Stimulated activated CD4-positive, alpha-beta T cell treated with anti-CD3 and anti-CD28 coated beads, Interleukin-4, amount 100 ng/mL, for 4 hours (primary cell): ENCODE measurements at regions not wholly inside any gene's neighbourhood (a gene's known extent, or its start where the extent isn't known, plus 50 kb on each side); places are given as distances from the start of the nearest gene placed in this dataset.
"Not testable (repeated sequence)": the region's sequence is repeated elsewhere in the genome, so short reads cannot be mapped to it uniquely, and the experiment has no call there.

Experiments
- DNase-seq, 2 experiments: peaks; one replicate each; pipeline ENCODE4 v3.0.0-alpha.2; 2020

DNA sequence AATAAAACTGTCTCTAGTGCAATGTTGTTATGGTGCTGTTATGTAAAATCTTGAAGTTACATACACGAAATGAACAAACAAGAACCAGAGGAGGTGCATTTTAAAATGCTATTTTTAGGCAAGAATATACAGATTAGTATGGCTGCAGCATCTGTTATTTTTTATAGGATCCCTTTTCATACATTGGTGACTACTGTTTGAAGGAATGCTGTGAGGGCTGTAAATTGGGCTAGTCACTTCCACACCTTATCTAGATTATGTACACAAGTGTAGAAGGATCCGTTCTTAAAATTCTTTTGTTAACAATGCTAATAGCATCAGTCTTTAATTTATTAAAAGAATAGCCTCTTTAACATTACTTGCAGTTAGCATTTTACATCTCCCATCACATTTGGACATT is 284.3 kb upstream of the MDGA2 start:
- no peak for DNase-seq

GRCh38 chr14:47949006-47949405 is 273.6 kb upstream of the MDGA2 start:
- no peak for DNase-seq

DNA sequence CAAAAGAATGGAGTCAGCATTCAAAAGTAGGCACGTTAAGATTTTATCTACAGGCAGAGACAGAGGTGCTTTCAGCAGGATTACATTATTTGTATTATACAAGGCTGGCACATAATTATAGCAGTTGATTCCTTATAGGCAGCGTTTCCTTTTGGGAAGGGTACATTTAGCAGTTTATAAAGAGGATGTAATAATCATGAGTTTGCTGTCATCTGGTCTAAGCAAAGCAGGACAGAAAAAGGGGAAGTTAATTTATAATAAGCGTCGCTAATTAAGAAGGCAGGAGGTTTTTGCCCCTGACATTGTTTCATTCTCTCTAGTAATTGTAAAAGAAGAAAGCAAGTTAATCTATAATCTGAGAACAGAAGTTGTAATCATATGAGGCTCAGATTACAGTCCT is 259.9 kb upstream of the MDGA2 start:
- no peak for DNase-seq

DNA sequence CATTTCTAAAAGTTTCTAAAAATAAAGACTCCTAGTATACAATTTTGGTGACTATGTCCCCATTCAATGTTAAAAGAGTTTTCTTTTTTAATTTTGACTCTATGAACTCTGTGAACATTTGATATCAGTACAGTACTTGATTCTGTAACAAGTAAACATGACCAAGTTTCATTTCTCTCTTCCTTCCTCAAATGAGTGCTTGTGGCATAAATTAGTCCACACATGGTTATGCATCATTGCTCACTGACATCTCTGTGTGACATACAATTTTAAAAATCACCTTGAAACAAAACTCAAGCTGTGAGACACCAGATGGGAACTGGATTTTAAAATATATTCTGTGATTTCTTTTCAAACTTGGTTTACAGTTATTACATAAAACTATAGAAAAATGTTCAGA is 253.9 kb upstream of the MDGA2 start:
- DNase-seq = no peak

DNA sequence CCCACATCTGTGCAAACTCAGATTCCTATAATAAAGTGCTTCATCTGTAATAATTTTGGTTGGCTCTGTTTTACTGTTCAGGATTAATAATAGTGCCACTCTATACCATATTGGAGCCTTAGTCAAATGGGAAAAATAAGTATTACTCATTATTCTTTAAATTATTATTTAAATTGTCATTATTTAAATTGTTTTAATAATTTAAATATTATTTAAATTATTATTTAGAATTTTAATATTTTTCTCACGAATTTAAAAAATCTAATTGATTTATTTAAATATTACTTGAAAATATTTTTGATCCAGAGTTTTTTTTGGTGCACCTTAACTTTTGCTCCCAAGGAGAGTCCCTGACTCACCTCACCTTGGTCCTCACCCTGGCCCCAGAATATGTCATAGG is 245.7 kb upstream of the MDGA2 start:
- no peak for DNase-seq

DNA sequence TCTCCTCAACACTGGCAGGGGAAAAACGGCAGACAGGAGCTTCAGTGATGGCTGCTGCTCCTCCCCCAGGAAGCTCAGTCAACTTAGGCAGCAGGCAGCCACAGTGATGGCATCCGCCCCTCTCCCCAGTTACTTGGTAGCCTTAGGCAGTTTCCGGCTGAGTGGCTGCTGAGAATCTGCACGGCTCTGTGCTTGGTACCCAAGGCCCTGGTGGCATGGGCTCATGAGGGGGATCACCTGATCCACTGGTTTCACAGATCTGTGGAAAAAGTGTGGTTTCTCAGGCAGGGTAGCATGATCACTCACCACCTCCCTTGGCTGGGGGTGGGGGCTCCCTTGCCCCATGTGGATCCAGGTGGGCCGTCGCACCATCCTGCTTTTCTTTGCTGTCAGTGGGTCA is 244.6 kb upstream of the MDGA2 start:
- DNase-seq = no peak

- no peak for DNase-seq
These were observed 244.0 kb upstream of the MDGA2 start for GRCh38 chr14:47919334-47919846.

DNA sequence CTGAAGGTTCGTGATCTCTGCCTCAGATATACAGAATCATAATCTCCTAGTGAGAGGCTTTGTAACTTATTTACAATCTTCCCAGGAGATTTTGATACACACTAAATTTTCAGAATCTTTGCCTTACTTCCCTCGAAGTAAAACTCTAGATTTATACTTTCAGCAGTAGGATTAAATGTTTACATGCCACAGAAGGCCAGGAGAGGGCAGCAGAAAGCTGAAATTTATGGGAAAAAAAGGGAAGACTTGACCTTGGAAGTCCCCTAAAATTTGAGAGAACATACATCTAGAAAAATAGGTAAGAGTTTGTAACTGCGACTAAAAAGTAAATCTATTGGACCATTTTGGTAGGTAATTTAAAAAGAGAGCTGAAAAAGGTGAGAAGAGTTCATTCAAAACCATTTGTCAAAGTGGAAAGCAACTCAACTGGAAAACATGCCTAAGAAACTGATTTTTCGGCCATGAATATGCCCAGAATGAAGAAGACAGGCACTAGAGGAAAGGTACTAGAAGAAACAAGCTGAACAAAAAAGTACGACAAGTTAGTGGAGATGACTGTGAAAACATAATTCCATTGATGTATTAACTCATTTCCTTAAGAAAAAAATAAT is 242.0 kb upstream of the MDGA2 start:
- no peak for DNase-seq

DNA sequence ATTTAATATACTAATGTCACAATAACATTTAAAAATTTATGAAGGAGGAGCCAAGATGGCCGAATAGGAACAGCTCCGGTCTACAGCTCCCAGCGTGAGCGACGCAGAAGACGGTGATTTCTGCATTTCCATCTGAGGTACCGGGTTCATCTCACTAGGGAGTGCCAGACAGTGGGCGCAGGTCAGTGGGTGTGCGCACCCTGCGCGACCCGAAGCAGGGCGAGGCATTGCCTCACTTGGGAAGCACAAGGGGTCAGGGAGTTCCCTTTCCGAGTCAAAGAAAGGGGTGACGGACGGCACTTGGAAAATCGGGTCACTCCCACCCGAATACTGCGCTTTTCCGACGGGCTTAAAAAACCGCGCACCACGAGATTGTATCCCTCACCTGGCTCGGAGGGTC is 225.7 kb upstream of the MDGA2 start:
- not testable (repeated sequence) for DNase-seq

DNA sequence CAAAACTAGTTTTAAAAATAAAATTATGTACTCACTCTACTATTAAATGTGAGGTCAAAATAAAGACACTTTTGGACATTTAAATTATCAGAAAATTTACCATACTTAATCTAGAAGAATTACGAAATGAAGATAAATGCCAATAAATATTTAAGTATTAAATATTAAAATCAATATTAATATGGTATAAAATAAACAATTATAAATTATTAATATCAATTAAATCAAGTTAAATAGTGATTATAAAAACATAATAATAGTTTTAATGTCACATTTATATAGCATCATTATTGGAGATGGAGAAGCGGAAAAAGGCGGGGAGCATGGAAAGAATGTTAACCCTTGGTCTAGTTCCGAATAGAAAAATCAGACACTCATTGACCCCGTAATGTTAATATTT is 224.3 kb upstream of the MDGA2 start:
- DNase-seq = no peak

GRCh38 chr14:47874350-47874749 is 198.9 kb upstream of the MDGA2 start:
- DNase-seq = no peak

- DNase-seq = no peak
These were observed 197.2 kb upstream of the MDGA2 start for GRCh38 chr14:47872588-47872987.

- no peak for DNase-seq
These were observed 188.0 kb upstream of the MDGA2 start for GRCh38 chr14:47863441-47863840.

DNA sequence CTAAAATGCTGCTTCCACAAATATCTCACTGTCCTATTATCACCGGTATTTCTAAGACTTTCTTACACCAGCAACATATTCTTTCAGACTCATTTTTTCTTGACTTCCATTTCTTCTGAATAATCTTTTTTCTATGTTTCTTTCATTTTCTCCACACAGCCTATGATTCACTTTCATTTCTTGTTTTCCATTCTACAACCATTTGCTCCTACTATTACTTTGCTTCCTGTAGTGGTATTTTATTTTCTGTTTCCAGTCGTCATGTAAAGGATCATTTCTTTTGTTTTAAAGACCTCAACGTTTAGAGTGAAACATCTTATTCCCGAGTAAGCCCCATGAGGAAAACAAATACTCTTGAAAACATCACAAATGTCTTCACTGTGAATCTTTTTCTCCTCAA is 182.2 kb upstream of the MDGA2 start:
- DNase-seq = no peak

- DNase-seq = no peak
These were observed 176.9 kb upstream of the MDGA2 start for GRCh38 chr14:47852278-47852677.

DNA sequence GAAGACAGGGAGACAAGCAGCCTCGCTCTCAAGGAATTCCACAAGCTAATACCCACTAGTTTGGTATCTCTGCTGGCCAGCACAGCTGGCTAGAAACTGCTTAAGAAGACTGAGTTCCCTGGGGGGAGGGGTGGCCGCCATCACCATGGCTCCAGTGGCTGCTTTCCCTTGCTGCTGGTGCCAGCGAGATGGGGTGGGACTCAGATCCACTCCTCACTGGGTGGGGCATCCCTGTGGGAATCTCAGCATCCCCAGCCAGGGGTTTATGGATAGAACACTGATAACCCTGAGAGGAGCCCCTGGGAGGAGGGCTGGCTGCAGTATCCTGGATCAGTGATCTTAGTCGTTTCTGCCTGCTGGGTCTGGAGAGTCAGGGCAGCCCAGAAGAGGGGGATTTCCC is 170.6 kb upstream of the MDGA2 start:
- DNase-seq = no peak

DNA sequence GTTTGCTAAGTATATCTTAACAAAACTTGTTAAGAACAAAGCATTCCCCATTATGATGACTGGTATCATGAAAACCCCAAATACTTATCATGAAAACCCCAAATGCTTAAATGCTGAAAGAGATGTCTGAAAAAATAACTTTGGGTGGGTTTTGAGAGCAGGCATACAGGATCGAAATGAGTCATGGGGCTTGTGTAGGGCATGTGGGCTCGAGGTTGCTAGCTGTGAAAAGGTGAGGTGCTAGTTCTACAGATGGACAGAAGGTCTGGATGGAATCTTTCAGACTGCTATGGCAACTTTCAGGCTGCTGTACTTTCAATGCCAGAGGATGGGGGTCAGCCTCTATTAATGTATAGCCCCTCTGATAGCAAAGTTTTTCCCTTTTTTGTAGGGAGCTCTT is 167.8 kb upstream of the MDGA2 start:
- no peak for DNase-seq

- DNase-seq = no peak
These were observed 157.6 kb upstream of the MDGA2 start for GRCh38 chr14:47833011-47833410.

DNA sequence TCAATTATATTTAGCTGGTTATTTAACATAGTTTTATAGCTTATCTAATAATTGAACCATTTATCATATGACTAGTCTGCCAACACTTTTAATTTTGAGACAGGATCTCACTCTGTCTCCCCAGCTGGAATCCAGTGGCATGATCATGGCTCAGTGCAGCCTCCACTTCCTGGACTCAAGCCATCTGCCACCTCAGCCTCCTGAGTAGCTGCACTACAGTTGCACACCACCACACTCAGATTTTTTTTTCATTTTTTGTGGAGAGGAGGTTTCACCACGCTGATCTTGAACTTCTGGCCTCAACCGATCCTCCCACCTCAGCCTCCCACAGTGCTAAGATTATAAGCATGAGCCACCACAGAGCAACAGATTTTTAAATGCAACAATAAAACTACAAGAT is 151.4 kb upstream of the MDGA2 start:
- no peak for DNase-seq

- DNase-seq = no peak
These were observed 146.9 kb upstream of the MDGA2 start for GRCh38 chr14:47822326-47822725.

DNA sequence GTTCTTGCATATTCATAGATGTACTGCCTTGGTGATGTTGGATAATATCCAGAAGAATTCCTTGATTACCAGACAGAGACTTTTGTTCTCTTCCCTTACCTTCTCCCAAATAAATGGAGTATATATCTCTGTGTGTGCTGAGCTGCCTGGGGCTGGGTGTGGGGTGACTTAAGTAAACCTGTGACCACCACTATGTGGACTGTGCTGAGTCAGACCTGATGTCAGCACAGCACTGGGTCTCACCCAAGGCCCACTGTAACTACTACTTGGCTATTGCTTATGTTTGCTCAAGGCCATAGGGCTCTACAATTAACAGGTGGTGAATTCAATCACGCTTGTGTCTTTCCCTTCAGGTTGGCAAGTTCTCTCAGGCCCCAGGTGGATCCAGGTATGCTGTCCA is 145.7 kb upstream of the MDGA2 start:
- DNase-seq = no peak

DNA sequence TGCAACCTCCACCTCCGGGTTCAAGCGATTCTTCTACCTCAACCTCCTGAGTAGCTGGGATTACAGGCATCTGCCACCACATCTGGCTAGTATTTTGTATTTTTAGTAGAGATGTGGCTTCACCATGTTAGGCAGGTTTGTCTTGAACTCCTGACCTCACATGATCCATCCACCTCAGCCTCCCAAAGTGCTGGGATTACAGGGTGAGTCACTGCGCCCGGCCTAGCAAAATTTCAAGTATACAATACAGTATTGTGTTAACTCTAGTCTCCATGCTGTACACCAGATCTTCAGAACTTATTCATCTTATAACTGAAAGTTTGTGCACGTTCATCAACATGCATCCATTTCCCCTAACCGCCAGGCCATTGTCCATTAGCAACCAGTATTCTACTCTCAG is 115.1 kb upstream of the MDGA2 start:
- no peak for DNase-seq

DNA sequence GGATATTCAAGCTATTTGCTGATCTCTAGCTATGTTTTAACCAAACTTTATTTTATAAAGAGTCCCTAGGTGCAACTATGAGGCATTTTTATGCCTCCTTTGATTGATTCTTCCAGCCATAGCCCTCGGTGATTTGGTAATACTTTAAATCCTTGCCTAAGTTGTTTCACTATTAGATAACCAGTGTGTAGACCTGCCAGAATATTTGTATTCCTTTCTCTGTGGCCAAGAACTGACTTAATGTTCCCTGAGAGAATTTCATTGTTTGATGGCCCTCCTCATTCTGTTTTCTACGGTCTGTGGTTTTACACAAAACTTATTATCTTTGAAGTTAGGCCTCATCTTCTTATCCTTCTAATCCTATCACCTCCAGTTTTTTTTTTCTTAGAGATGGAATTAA is 109.7 kb upstream of the MDGA2 start:
- DNase-seq = no peak

GRCh38 chr14:47778631-47779030 is 103.2 kb upstream of the MDGA2 start:
- DNase-seq = no peak

DNA sequence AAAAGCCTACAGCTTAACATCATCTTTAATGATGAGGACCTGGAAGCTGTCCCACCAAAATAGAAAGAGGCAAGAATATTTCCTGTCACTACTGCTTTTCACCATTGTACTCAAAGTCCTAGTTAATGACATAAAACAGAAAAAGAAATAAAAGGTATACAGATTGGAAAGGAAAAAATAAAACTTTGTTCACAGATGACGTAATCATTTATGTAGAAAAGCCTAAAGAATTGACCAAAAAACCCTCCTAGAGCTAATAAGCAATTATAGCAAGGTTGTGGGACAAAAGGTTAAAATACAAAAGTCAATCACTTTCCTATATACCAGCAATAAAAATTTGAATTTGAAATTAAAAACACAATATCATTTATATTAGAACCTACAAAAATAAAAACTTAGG is 97.2 kb upstream of the MDGA2 start:
- no peak for DNase-seq
